Nephron progenitor cell (in vitro differentiated cells): ENCODE measurements at regions not wholly inside any gene's neighbourhood (a gene's known extent, or its start where the extent isn't known, plus 50 kb on each side); places are given as distances from the start of the nearest gene placed in this dataset.
A peak's percentile ranks its signal among the peaks of the same experiment; 100 is the strongest.

Source experiments
- DNase-seq: peaks from one replicate; pipeline ENCODE4 v3.0.0; 2021
- H3K27ac Mint-ChIP-seq: 2 replicates; pipeline ENCODE4 v1.8.0; 2021; ENCODE audit warnings: mild to moderate bottlenecking, moderate library complexity, mixed read lengths
- H3K27me3 Mint-ChIP-seq: 2 replicates; pipeline ENCODE4 v1.8.0; 2021; ENCODE audit warnings: mild to moderate bottlenecking, low read depth, mixed read lengths; ENCODE audit not compliant: poor library complexity
- H3K36me3 Mint-ChIP-seq: 2 replicates; pipeline ENCODE4 v1.8.0; 2021; ENCODE audit warnings: low read depth, mixed read lengths
- H3K4me1 Mint-ChIP-seq: 2 replicates; pipeline ENCODE4 v1.8.0; 2021; ENCODE audit warnings: mixed read lengths
- H3K4me3 Mint-ChIP-seq: 2 replicates; pipeline ENCODE4 v1.8.0; 2021; ENCODE audit warnings: mild to moderate bottlenecking, moderate library complexity, mixed read lengths
- H3K9me3 Mint-ChIP-seq: 2 replicates; pipeline ENCODE4 v1.8.0; 2021; ENCODE audit warnings: mild to moderate bottlenecking, moderate library complexity, mixed read lengths
- TF ChIP-seq, protein P1 (sequence below): fragments of 200-600 bp; sonication (generic); IDR thresholded peaks from 2 replicates; pipeline ENCODE4 v1.5.0; 2021; ENCODE audit warnings: antibody characterized with exemption

DNA sequence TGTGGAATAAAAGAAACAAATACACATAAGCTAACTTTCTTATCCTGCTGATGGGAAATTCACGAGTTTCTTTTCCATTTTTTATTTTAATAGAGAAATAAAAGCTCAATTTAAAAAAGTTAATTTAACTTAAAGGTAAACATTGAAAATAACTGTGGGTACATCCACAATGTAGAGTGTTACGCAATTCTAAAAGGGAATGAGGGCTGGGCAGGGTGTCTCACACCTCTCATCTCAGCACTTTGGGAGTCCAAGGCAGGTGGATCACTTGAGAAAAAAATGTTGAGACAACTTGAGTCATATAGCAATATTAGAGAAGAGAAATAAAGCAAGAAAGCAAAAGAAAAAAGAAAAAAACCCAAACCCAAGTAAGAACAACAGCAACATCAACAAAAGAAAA lies 207.0 kb downstream of the DIPK2A start:
- TF ChIP-seq, protein P1, sequence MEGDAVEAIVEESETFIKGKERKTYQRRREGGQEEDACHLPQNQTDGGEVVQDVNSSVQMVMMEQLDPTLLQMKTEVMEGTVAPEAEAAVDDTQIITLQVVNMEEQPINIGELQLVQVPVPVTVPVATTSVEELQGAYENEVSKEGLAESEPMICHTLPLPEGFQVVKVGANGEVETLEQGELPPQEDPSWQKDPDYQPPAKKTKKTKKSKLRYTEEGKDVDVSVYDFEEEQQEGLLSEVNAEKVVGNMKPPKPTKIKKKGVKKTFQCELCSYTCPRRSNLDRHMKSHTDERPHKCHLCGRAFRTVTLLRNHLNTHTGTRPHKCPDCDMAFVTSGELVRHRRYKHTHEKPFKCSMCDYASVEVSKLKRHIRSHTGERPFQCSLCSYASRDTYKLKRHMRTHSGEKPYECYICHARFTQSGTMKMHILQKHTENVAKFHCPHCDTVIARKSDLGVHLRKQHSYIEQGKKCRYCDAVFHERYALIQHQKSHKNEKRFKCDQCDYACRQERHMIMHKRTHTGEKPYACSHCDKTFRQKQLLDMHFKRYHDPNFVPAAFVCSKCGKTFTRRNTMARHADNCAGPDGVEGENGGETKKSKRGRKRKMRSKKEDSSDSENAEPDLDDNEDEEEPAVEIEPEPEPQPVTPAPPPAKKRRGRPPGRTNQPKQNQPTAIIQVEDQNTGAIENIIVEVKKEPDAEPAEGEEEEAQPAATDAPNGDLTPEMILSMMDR = no peak
- no peaks in the 10 kb centered on the region for H3K36me3 Mint-ChIP-seq
- H3K4me1 Mint-ChIP-seq = no peaks in the 10 kb centered on the region
- H3K27me3 Mint-ChIP-seq = peaks cover 7% of the 10 kb centered on the region
- H3K9me3 Mint-ChIP-seq = no peaks in the 10 kb centered on the region
- H3K27ac Mint-ChIP-seq = peak overlapping the region; percentile 23
- DNase-seq = no peak
- H3K4me3 Mint-ChIP-seq = no peak overlapping the region

DNA sequence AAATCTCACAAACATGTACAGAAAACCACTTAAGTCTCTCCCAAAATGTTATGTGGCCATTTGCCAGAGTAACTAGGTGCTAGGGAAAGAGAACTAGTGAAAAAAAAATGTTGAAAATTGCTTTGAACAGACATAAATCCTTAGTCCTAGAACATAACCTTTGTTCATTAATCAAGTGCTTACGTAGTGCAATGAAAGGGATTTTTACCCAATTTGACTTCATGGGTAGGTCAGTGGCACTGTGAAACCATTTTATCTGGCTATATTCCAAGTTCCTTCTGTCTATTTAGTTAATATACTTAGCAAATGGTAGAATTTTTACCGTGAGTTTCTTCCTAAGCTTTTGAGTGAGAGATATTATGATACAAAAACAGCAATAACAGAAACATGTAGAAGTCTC lies 209.4 kb downstream of the DIPK2A start:
- peaks cover 3% of the 10 kb centered on the region for H3K27me3 Mint-ChIP-seq
- H3K36me3 Mint-ChIP-seq = no peaks in the 10 kb centered on the region
- H3K27ac Mint-ChIP-seq = no peak overlapping the region
- TF ChIP-seq, protein P1 = no peak
- H3K4me3 Mint-ChIP-seq = no peak overlapping the region
- H3K9me3 Mint-ChIP-seq = peaks cover 12% of the 10 kb centered on the region
- DNase-seq = no peak
- H3K4me1 Mint-ChIP-seq = no peaks in the 10 kb centered on the region

DNA sequence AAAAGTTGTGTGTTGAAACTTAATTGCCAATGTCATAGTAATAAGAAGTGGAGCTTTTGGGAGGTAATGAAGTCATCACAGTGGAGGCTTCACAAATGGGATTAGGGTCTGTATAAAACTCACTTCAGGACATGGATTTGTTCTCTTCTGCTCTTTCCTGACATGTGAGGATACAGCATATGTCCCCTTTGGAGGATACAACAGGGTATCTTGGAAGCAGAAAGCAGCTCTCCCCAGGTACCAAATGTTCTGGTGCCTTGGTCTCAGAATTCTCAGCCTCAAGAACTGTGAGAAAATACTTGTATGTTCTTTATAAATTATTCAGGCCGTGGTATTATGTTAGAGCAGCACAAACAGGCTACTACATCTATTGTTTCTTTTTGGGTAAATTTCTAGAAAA lies 210.9 kb downstream of the DIPK2A start:
- TF ChIP-seq, protein P1 = no peak
- peaks cover 3% of the 10 kb centered on the region for H3K27me3 Mint-ChIP-seq
- no peak overlapping the region for H3K27ac Mint-ChIP-seq
- no peak overlapping the region for H3K4me3 Mint-ChIP-seq
- H3K36me3 Mint-ChIP-seq = no peaks in the 10 kb centered on the region
- no peaks in the 10 kb centered on the region for H3K4me1 Mint-ChIP-seq
- H3K9me3 Mint-ChIP-seq = peaks cover 14% of the 10 kb centered on the region
- no peak for DNase-seq

DNA sequence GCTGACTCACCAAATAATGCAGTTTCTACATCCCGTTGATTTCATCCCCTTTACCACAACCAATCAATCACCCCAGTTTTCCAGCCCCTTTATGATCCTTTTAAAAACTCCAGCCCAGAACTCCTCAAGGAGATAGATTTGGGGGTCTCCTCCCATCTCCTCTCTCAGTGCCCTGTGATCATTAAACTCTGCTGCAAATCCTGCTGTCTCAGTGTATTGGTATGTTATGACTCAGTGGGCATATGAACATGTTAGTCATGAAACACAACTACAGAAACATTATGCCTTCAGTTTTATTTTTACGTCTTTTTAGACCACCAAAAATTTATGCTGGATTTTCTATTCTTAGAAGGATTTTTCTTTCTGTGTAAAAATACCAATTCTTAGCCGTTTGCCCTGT lies 213.7 kb downstream of the DIPK2A start:
- Mint-ChIP-seq H3K36me3 (no peaks in the 10 kb centered on the region), H3K4me1 (peaks cover 6% of the 10 kb centered on the region), H3K27ac (no peak overlapping the region), H3K4me3 (no peak overlapping the region), H3K9me3 (peaks cover 14% of the 10 kb centered on the region), H3K27me3 (peaks cover 3% of the 10 kb centered on the region)
- TF ChIP-seq, protein P1 = no peak
- DNase-seq = no peak

DNA sequence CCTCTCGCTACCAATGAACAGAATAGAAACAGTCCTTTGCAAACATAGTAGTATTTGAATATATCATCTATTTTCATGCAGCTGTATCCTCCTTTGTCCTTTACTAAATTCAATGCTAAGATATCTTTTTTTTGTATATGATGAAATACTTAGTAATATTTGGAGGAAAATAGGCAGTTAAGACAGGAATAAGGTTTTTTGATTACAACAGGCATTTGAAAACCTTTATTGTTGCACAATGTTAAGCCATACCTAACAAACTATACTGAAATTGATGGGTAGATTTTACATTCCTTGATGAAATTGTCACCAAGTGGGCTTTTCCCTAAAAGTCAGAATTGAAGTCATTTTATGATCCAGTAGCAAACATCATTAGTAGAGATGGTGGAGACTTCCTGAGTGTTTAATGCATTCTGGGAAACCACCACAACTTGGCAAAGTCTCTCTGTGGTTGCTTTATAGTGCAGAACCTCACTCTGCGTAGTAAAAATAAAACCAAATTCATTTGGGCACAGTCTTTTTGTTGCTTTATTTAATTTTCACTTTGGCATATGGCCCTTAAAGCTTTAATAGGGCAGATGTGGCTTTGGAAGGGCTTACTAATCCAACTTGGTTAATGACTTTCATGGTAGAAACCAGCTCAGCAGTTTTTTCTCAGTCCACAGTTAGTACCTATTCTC lies 216.0 kb downstream of the DIPK2A start:
- H3K9me3 Mint-ChIP-seq = peaks cover 14% of the 10 kb centered on the region
- H3K27ac Mint-ChIP-seq = no peak overlapping the region

More for the DNA sequence above, 216.0 kb downstream of the DIPK2A start:
- H3K4me1 Mint-ChIP-seq = peaks cover 6% of the 10 kb centered on the region
- no peaks in the 10 kb centered on the region for H3K27me3 Mint-ChIP-seq
- H3K36me3 Mint-ChIP-seq = no peaks in the 10 kb centered on the region
- no peak overlapping the region for H3K4me3 Mint-ChIP-seq
- TF ChIP-seq, protein P1 = no peak
- no peak for DNase-seq
